Neutrophil (primary cell): ENCODE measurements at regions not wholly inside any gene's neighbourhood (a gene's known extent, or its start where the extent isn't known, plus 50 kb on each side); places are given as distances from the start of the nearest gene placed in this dataset.
"Not testable (repeated sequence)": the region's sequence is repeated elsewhere in the genome, so short reads cannot be mapped to it uniquely, and the experiment has no call there.

ENCODE experiments used
- H3K27ac ChIP-seq: fragments of 200-600 bp; sonication (generic); 2 replicates; pipeline ENCODE4 v1.5.1; 2016; ENCODE audit warnings: mild to moderate bottlenecking, moderate library complexity
- H3K27me3 ChIP-seq: fragments of 200-600 bp; sonication (generic); 2 replicates; pipeline ENCODE4 v1.6.0; 2016; ENCODE audit warnings: mild to moderate bottlenecking
- H3K36me3 ChIP-seq: fragments of 200-600 bp; sonication (generic); 2 replicates; pipeline ENCODE4 v1.5.1; 2017
- H3K4me1 ChIP-seq, 2 experiments: fragments of 200-600 bp in 1 of 2; sonication (generic) in 1 of 2; 1 replicate in 1 of 2; 2 replicates in 1 of 2; pipeline versions ENCODE4 v1.5.1 to v1.6.1; 2013 to 2016; ENCODE audit warnings: low read depth in 1 of 2, low read length in 1 of 2, mild to moderate bottlenecking in 1 of 2, moderate library complexity in 1 of 2; ENCODE audit not compliant: control insufficient read depth in 1 of 2, insufficient read depth in 1 of 2
- H3K4me3 ChIP-seq, 2 experiments: fragments of 200-600 bp in 1 of 2; sonication (generic) in 1 of 2; 1 replicate in 1 of 2; 2 replicates in 1 of 2; pipeline ENCODE4 v1.5.1; 2013 to 2016; ENCODE audit warnings: low read depth in 1 of 2, low read length in 1 of 2, mild to moderate bottlenecking in 1 of 2, moderate library complexity in 1 of 2
- H3K9me3 ChIP-seq: fragments of 200-600 bp; sonication (generic); 2 replicates; pipeline ENCODE4 v1.5.1; 2016
- TF ChIP-seq, protein P1 (sequence below): fragments of 200-600 bp; sonication (generic); IDR thresholded peaks from 2 replicates; pipeline ENCODE4 v1.5.1; 2016; ENCODE audit warnings: antibody characterized with exemption

DNA sequence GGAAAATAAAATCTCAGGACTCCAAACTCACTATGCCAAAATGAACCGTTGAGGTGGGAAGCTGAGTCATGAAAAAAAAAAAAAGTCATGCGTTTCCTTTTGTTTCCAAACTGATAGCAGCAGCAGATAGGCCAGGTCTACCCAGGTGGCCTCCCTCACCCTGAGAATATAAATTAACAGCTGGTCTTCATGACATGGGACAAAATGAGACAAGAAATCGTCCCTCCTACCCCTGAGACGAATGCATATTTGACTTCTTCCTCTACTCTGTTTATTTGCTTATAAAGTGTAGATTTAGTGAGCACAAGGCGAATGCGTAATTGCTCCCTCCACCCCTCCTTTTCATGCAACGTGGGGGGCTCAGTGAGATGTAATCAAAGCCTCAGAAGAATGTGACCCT is 204.3 kb downstream of the TMEM121 start:
- H3K27me3 ChIP-seq, H3K4me1 ChIP-seq, H3K27ac ChIP-seq, H3K36me3 ChIP-seq, H3K9me3 ChIP-seq, H3K4me3 ChIP-seq: not testable (repeated sequence)

DNA sequence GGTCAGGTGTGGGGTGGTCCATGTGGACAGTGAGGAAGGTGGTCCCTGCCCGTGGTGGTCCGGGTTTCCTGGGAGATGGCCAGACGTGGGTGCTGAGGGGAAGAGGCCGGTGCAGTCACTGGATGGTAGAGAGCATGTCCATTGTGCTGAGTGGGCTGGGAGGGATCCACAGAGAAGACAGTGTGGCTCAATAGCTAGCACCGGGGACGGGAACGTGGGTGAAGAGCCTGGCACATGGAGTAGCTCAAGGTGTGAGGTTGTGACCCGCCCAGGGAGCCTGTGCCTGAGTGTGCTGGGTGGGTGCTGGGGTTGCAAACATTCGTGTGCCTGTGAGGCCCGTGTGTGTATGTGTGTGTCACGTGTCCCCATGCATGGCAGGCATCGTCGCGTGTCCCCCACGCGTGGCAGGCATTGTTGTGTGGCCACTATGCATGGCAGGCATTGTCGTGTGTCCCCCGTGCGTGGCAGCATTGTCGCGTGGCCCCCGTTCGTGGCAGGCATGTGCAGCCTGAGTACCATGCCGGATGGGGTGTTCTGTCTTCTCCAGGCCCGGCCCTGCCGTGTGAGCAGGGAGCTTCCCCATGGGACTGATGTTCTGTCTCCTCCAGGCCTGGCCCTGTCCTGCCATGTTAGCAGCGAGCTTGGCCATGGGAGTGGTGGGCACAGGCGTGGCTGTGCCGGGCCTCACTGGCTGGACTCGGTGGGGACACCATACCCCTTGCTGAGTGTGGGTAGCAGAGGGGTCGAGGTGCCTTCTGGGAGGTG is 205.0 kb downstream of the TMEM121 start:
- not testable (repeated sequence) for H3K4me3 ChIP-seq, H3K9me3 ChIP-seq, H3K27ac ChIP-seq, H3K27me3 ChIP-seq, H3K4me1 ChIP-seq, H3K36me3 ChIP-seq

DNA sequence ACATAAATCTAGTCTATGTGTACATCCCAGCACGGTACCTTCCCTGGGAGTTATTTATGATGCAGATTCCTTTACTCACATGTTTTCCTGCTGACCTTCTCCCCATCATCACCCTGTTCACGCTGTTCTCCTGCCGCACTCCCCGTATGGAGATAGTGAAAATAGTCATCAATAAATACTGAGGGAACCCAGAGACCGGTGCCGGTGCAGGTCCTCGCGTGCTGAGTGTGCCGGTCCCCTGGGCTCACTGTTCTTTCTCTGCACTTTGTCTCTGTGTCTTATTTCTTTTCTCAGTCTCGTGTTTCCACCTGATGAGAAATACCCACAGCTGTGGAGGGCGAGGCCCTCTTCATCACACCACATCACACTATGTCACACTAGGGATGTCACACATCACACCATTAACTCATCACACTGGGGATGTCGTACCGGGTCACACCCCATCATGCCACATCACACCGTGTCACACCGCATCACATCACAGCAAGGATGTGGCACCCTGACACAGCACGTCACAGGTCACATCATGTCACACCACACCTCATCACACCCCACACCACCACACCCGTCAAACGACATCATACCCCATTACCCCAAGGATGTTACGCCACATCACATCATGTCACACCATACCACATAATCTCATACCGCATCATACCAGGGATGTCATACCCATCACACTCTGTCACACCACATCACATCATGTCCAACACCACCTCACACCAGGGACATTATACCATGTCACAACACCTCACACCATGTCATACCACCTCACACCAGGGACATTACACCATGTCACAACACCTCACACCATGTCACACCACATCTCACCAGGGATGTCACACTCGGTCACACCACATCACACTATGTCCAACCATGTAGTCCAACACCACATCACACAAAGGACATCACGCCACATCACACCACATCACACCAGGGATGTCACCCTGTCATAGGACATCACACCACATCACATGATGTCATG is 207.0 kb downstream of the TMEM121 start:
- no peak overlapping the region for H3K27ac ChIP-seq
- H3K4me1 ChIP-seq = no peaks in the 10 kb centered on the region
- TF ChIP-seq, protein P1, sequence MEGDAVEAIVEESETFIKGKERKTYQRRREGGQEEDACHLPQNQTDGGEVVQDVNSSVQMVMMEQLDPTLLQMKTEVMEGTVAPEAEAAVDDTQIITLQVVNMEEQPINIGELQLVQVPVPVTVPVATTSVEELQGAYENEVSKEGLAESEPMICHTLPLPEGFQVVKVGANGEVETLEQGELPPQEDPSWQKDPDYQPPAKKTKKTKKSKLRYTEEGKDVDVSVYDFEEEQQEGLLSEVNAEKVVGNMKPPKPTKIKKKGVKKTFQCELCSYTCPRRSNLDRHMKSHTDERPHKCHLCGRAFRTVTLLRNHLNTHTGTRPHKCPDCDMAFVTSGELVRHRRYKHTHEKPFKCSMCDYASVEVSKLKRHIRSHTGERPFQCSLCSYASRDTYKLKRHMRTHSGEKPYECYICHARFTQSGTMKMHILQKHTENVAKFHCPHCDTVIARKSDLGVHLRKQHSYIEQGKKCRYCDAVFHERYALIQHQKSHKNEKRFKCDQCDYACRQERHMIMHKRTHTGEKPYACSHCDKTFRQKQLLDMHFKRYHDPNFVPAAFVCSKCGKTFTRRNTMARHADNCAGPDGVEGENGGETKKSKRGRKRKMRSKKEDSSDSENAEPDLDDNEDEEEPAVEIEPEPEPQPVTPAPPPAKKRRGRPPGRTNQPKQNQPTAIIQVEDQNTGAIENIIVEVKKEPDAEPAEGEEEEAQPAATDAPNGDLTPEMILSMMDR = no peak

DNA sequence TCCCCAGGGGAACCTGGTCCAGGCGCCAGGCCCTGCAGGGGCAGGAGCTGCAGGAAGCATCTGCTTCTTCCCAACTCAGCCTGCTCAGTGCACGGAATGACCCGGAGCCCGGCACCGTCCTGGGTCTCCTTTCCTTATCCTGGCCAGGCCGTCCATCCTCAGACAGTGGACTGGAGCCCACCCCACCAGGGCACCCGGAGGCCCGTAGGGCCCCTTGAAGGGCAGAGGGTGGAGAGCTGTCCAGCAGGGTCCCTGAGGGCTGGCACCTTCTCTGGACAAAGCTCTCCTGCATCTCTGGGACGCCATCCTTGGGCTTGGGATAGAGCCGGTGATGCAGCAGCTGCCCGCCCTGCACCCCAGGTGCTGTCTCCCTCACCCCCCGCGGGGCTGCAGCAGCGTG is 207.9 kb downstream of the TMEM121 start:
- H3K9me3 ChIP-seq, H3K27ac ChIP-seq, H3K4me1 ChIP-seq, H3K36me3 ChIP-seq, H3K27me3 ChIP-seq, H3K4me3 ChIP-seq: not testable (repeated sequence)

More for the DNA sequence above, 207.0 kb downstream of the TMEM121 start:
- H3K36me3 ChIP-seq = no peaks in the 10 kb centered on the region
- H3K4me3 ChIP-seq = no peak overlapping the region
- no peaks in the 10 kb centered on the region for H3K27me3 ChIP-seq
- H3K9me3 ChIP-seq = no peaks in the 10 kb centered on the region

DNA sequence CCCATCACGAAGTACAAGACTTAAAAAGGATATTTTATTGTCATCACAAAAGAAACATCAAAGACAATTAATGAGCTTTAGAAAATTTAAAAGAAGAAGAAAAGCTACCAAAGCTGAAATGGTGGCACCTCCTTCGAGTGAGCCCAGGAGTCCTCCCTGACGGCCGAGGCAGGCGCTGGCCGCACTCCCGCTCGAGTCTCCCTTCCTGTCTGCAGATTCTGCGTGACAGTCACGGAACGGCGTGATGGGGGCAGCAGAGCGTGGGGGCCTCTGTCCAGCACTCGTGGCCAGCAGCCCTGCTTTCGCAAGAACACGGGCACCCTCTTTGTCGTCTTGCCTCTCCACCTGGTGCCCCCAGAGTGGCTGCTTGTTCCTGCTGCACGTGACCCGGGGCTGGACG is 209.9 kb downstream of the TMEM121 start:
- not testable (repeated sequence) for H3K9me3 ChIP-seq, H3K4me3 ChIP-seq, H3K36me3 ChIP-seq, H3K27me3 ChIP-seq, H3K27ac ChIP-seq, H3K4me1 ChIP-seq

DNA sequence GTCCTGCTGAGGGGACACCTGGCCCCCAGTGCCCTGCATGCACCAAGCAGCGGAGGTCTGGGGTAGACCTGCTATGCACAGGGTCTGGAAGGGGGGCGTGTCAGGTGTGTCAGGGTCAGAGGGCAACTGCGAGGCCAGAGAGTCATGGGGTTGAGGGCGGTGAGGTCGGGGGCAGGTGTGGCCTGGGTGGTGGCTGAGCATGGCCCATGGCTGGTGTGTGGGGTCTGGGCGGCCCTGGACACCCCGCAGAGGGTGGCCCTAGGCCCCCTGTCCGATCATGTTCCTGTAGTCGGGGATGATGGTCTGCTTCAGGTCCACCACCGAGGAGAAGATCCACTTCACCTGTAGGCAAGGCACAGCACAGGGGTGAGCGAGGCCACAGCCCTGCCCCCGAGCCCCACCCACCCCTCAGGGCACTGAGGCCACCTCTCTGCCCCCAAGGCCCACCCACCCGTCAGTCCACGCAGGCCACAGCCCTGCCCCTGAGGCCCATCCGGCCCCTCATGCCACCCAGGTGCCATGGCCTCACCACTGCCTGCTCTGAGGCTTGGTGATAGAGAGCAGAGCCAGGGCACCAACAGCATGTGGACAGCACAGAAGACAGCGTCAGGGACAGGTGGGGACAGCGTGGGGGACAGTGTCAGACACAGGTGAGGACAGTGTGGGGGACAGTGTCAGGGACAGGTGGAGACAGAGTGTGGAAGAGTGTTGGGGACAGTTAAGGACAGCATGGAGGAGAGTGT is 211.3 kb downstream of the TMEM121 start:
- no peaks in the 10 kb centered on the region for H3K9me3 ChIP-seq
- H3K4me1 ChIP-seq = no peaks in the 10 kb centered on the region
- no peak overlapping the region for H3K27ac ChIP-seq
- no peaks in the 10 kb centered on the region for H3K27me3 ChIP-seq
- no peak overlapping the region for H3K4me3 ChIP-seq
- TF ChIP-seq, protein P1 = no peak
- no peaks in the 10 kb centered on the region for H3K36me3 ChIP-seq

DNA sequence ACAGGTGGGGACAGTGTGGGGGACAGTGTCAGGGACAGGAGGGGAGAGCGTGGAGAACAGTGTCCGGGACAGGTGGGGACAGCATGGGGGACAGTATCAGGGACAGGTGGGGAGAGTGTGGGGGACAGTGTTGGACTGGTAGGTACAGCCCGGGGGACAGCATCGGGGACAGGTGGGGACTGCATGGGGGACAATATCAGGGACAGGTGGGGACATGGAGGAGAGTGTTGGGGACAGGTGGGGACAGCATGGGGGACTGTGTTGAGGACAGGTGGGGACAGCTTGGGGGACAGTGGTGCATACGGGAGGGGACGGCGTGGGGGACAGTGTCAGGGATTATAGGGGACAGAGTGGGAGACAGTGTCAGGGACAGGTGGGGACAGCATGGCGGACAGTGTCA is 212.3 kb downstream of the TMEM121 start:
- H3K9me3 ChIP-seq = no peaks in the 10 kb centered on the region
- no peak overlapping the region for H3K27ac ChIP-seq
- H3K36me3 ChIP-seq = no peaks in the 10 kb centered on the region
- no peaks in the 10 kb centered on the region for H3K4me1 ChIP-seq
- TF ChIP-seq, protein P1 = no peak
- no peaks in the 10 kb centered on the region for H3K27me3 ChIP-seq
- H3K4me3 ChIP-seq = no peak overlapping the region
